ENCODE measurements at regions not wholly inside any gene's neighbourhood (a gene's known extent, or its start where the extent isn't known, plus 50 kb on each side); places are given as distances from the start of the nearest gene placed in this dataset.

DNA sequence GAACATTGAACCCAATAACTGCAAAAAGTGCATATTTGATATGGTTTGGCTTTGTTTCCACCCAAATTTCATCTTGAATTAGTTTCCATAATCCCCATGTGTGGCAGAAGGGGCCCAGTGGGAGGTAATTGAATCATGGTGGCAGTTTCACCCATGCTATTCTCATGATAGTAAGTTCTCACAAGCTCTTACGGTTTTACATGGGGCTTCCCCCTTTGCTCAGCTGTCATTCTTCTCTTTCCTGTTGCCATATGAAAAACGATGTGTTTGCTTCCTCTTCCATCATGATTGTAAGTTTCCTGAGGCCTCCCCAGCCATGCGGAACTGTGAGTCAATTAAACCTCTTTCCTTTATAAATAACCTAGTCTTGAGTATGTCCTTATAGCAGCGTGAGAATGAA is 127.6 kb downstream of the CHD9NB start:
- no peak for DNase-seq (ENCODE audit: low read depth in 1 of 2, low spot score in 1 of 2)

DNA sequence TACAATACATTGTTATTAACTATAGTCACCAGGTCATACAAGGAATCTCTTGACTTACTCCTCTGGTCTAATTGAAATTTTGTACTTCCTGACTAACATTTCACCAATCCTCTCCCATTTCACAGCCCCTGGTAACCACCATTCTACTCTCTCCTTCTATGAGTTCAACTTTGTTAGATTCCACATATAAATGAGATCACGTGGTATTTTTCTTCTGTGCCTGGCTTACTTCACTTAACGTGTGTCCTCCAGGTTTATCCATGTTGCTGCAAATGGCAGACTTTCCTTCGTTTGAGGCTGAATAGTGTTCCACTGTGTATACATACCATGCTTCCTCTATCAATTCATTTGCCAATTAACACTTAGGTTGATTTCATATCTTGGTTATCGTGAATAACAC is 128.5 kb downstream of the CHD9NB start:
- H3K4me3 ChIP-seq = no peak overlapping the region
- no peak overlapping the region for H3K27ac ChIP-seq
- DNase-seq (ENCODE audit: low read depth in 1 of 2, low spot score in 1 of 2) = no peak
- CTCF ChIA-PET = no interaction called here
- no peak for FAIRE-seq
- no peak for TF ChIP-seq EP300 (IDR thresholded peaks at IDR 0.05)
- TF ChIP-seq, protein P1, sequence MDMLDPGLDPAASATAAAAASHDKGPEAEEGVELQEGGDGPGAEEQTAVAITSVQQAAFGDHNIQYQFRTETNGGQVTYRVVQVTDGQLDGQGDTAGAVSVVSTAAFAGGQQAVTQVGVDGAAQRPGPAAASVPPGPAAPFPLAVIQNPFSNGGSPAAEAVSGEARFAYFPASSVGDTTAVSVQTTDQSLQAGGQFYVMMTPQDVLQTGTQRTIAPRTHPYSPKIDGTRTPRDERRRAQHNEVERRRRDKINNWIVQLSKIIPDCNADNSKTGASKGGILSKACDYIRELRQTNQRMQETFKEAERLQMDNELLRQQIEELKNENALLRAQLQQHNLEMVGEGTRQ (IDR thresholded peaks at IDR 0.05) = 0 out of 2 replicates have a peak, but pooled peaks have one; percentile 41
- 0 out of 2 replicates have a peak, but pooled peaks have one; percentile 22 for TF ChIP-seq KDM5A (IDR thresholded peaks at IDR 0.05)
- no peak for TF ChIP-seq RCOR1 (IDR thresholded peaks at IDR 0.05; ENCODE audit: low read depth, low read length)
- TF ChIP-seq POLR2AphosphoS2 (conservative IDR thresholded peaks at IDR 0.05; ENCODE audit: low read length) = no peak
- POLR2A ChIA-PET = no interaction called here
- no peak overlapping the region for H3K4me2 ChIP-seq
- H3K4me1 ChIP-seq = no peaks in the 10 kb centered on the region
- no peaks in the 10 kb centered on the region for H3K9me3 ChIP-seq
- 5% methylated on average over 4 of the region's 4 CpGs for WGBS (ENCODE audit: missing lambda C conversion rate)
- no peak for ATAC-seq

More for the DNA sequence above, 127.6 kb downstream of the CHD9NB start:
- WGBS (ENCODE audit: missing lambda C conversion rate) = 24% methylated on average over 4 of the region's 4 CpGs
- no peak for ATAC-seq
- no peak for TF ChIP-seq NR3C1 (IDR thresholded peaks at IDR 0.05)
- no peak for TF ChIP-seq RFX5 (IDR thresholded peaks at IDR 0.05)
- TF ChIP-seq, protein P2, sequence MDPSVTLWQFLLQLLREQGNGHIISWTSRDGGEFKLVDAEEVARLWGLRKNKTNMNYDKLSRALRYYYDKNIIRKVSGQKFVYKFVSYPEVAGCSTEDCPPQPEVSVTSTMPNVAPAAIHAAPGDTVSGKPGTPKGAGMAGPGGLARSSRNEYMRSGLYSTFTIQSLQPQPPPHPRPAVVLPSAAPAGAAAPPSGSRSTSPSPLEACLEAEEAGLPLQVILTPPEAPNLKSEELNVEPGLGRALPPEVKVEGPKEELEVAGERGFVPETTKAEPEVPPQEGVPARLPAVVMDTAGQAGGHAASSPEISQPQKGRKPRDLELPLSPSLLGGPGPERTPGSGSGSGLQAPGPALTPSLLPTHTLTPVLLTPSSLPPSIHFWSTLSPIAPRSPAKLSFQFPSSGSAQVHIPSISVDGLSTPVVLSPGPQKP (IDR thresholded peaks at IDR 0.05; ENCODE audit: low read depth, low read length) = no peak
- TF ChIP-seq, protein P3, sequence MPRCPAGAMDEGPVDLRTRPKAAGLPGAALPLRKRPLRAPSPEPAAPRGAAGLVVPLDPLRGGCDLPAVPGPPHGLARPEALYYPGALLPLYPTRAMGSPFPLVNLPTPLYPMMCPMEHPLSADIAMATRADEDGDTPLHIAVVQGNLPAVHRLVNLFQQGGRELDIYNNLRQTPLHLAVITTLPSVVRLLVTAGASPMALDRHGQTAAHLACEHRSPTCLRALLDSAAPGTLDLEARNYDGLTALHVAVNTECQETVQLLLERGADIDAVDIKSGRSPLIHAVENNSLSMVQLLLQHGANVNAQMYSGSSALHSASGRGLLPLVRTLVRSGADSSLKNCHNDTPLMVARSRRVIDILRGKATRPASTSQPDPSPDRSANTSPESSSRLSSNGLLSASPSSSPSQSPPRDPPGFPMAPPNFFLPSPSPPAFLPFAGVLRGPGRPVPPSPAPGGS (IDR thresholded peaks at IDR 0.05) = no peak
- TF ChIP-seq FOXS1 (CRISPR knock-in tag; IDR thresholded peaks at IDR 0.05) = no peak
- TF ChIP-seq RCOR1 (IDR thresholded peaks at IDR 0.05; ENCODE audit: low read depth, low read length) = no peak
- TF ChIP-seq, protein P1 (IDR thresholded peaks at IDR 0.05) = no peak
- ChIA-PET POLR2A (no interaction called here), CTCF (interaction anchor here (3.7 kb wide), 1 partner anchor 12 kb away, joined by 17 read pairs; no protein-coding TSS in a partner anchor)
- H3K4me3 ChIP-seq = no peak overlapping the region
- H3K4me2 ChIP-seq = no peak overlapping the region
- H3K4me1 ChIP-seq = no peaks in the 10 kb centered on the region
- no peaks in the 10 kb centered on the region for H3K9me3 ChIP-seq
- no peak for FAIRE-seq
- H3K27ac ChIP-seq = no peak overlapping the region

DNA sequence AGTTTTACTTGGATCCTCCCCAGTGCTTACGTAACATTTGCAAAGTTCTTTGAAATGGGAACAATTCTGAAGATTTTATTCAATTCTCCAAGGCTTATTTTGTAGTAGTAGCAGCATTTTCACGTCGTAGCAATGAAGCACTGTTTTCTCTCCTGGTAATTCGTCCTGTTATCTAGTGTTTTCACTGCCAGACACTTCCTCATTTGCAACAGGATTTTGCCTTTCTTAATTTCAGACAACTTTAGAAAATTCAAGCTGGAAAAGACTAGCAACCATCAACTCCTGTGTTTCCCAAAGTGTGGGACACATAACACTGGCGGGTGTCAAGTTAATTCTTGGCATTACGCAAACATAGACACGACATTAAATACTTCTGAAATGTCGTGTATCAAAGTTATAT is 131.6 kb downstream of the CHD9NB start:
- DNase-seq (ENCODE audit: low read depth in 1 of 2, low spot score in 1 of 2) = no peak
- POLR2A ChIA-PET = no interaction called here
- no peak overlapping the region for H3K27ac ChIP-seq
- TF ChIP-seq GATA3 (IDR thresholded peaks at IDR 0.05; ENCODE audit: borderline replicate concordance) (no peak), FOXS1 (CRISPR knock-in tag; IDR thresholded peaks at IDR 0.05) (no peak), EHF (CRISPR knock-in tag; IDR thresholded peaks at IDR 0.05) (no peak), RAD21 (conservative IDR thresholded peaks at IDR 0.05 in 1 of 2, IDR thresholded peaks at IDR 0.05 in 1 of 2) (no peak), FOSB (CRISPR knock-in tag; IDR thresholded peaks at IDR 0.05) (no peak), NFE2L2 (conservative IDR thresholded peaks at IDR 0.05; ENCODE audit: low read length) (no peak)
- TF ChIP-seq, protein P2 (IDR thresholded peaks at IDR 0.05; ENCODE audit: low read depth, low read length) = no peak
- TF ChIP-seq, protein P4, sequence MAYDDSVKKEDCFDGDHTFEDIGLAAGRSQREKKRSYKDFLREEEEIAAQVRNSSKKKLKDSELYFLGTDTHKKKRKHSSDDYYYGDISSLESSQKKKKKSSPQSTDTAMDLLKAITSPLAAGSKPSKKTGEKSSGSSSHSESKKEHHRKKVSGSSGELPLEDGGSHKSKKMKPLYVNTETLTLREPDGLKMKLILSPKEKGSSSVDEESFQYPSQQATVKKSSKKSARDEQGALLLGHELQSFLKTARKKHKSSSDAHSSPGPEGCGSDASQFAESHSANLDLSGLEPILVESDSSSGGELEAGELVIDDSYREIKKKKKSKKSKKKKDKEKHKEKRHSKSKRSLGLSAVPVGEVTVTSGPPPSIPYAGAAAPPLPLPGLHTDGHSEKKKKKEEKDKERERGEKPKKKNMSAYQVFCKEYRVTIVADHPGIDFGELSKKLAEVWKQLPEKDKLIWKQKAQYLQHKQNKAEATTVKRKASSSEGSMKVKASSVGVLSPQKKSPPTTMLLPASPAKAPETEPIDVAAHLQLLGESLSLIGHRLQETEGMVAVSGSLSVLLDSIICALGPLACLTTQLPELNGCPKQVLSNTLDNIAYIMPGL (CRISPR knock-in tag; IDR thresholded peaks at IDR 0.05; ENCODE audit: borderline replicate concordance) = no peak
- TF ChIP-seq, protein P5, sequence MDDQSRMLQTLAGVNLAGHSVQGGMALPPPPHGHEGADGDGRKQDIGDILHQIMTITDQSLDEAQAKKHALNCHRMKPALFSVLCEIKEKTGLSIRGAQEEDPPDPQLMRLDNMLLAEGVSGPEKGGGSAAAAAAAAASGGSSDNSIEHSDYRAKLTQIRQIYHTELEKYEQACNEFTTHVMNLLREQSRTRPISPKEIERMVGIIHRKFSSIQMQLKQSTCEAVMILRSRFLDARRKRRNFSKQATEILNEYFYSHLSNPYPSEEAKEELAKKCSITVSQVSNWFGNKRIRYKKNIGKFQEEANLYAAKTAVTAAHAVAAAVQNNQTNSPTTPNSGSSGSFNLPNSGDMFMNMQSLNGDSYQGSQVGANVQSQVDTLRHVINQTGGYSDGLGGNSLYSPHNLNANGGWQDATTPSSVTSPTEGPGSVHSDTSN (IDR thresholded peaks at IDR 0.05) = no peak
- WGBS (ENCODE audit: missing lambda C conversion rate) = 28% methylated on average over 8 of the region's 8 CpGs
- no peak for FAIRE-seq
- no peaks in the 10 kb centered on the region for H3K4me1 ChIP-seq
- ATAC-seq = no peak
- no peak overlapping the region for H3K4me3 ChIP-seq
- no peaks in the 10 kb centered on the region for H3K9me3 ChIP-seq
- H3K4me2 ChIP-seq = no peak overlapping the region
- CTCF ChIA-PET = interaction anchor here (1.0 kb wide), 1 partner anchor 9 kb away, joined by 3 read pairs; no protein-coding TSS in a partner anchor

Measured in A549 (cell line).